ENCODE measurements at regions not wholly inside any gene's neighbourhood (a gene's known extent, or its start where the extent isn't known, plus 50 kb on each side); places are given as distances from the start of the nearest gene placed in this dataset.

- H3K4me3 Mint-ChIP-seq (ENCODE audit: unreplicated experiment) = no peak overlapping the region
- no peaks in the 10 kb centered on the region for H3K36me3 Mint-ChIP-seq (ENCODE audit: low read depth, unreplicated experiment)
- no peaks in the 10 kb centered on the region for H3K27me3 Mint-ChIP-seq (ENCODE audit: unreplicated experiment)
- no peaks in the 10 kb centered on the region for H3K9me3 Mint-ChIP-seq (ENCODE audit: unreplicated experiment)
- DNase-seq (ENCODE audit: low spot score) = no peak
- no peak overlapping the region for H3K27ac Mint-ChIP-seq (ENCODE audit: unreplicated experiment)
- TF ChIP-seq, protein P1, sequence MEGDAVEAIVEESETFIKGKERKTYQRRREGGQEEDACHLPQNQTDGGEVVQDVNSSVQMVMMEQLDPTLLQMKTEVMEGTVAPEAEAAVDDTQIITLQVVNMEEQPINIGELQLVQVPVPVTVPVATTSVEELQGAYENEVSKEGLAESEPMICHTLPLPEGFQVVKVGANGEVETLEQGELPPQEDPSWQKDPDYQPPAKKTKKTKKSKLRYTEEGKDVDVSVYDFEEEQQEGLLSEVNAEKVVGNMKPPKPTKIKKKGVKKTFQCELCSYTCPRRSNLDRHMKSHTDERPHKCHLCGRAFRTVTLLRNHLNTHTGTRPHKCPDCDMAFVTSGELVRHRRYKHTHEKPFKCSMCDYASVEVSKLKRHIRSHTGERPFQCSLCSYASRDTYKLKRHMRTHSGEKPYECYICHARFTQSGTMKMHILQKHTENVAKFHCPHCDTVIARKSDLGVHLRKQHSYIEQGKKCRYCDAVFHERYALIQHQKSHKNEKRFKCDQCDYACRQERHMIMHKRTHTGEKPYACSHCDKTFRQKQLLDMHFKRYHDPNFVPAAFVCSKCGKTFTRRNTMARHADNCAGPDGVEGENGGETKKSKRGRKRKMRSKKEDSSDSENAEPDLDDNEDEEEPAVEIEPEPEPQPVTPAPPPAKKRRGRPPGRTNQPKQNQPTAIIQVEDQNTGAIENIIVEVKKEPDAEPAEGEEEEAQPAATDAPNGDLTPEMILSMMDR (IDR thresholded peaks at IDR 0.05; ENCODE audit: unreplicated experiment) = no peak
- H3K4me1 Mint-ChIP-seq (ENCODE audit: unreplicated experiment) = no peaks in the 10 kb centered on the region
Observed at GRCh38 chr7:35581605-35582210, 113.2 kb downstream of the HERPUD2 start.

DNA sequence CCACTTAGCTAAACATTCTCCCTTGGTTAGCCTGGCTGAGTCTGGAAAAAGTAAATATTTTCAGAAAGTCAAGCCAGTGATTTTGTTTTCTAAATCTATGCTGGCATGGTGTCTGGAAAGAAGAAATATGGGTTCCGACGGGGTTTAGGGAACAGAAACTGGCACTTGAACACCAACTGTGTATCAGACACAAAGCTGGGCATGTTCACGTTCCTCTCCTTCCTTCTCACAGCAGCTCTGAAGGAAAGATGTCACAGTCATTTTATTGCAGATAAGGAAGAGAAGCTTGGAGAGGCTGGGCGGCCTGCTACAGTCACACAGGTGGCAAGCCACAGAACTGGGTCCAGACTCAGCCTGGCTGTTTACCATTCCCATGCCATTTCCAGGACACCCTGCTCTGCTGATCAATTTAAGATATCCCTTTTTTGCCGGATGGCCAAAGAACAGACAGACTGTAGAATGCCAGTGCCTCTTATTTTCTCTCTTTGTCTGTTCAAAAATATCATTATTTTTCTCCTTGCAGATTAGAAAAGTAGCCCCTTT, 118.8 kb downstream of the HERPUD2 start:
- DNase-seq (ENCODE audit: low spot score) = no peak
- no peak overlapping the region for H3K27ac Mint-ChIP-seq (ENCODE audit: unreplicated experiment)
- peaks cover 6% of the 10 kb centered on the region for H3K4me1 Mint-ChIP-seq (ENCODE audit: unreplicated experiment)
- no peaks in the 10 kb centered on the region for H3K36me3 Mint-ChIP-seq (ENCODE audit: low read depth, unreplicated experiment)
- no peaks in the 10 kb centered on the region for H3K9me3 Mint-ChIP-seq (ENCODE audit: unreplicated experiment)
- TF ChIP-seq, protein P1 (IDR thresholded peaks at IDR 0.05; ENCODE audit: unreplicated experiment) = no peak
- H3K27me3 Mint-ChIP-seq (ENCODE audit: unreplicated experiment) = no peaks in the 10 kb centered on the region
- H3K4me3 Mint-ChIP-seq (ENCODE audit: unreplicated experiment) = no peak overlapping the region

GRCh38 chr7:35571611-35572240, 123.2 kb downstream of the HERPUD2 start:
- no peaks in the 10 kb centered on the region for H3K27me3 Mint-ChIP-seq (ENCODE audit: unreplicated experiment)
- no peaks in the 10 kb centered on the region for H3K9me3 Mint-ChIP-seq (ENCODE audit: unreplicated experiment)
- peaks cover 9% of the 10 kb centered on the region for H3K4me1 Mint-ChIP-seq (ENCODE audit: unreplicated experiment)
- no peak overlapping the region for H3K4me3 Mint-ChIP-seq (ENCODE audit: unreplicated experiment)
- DNase-seq (ENCODE audit: low spot score) = no peak
- no peaks in the 10 kb centered on the region for H3K36me3 Mint-ChIP-seq (ENCODE audit: low read depth, unreplicated experiment)
- H3K27ac Mint-ChIP-seq (ENCODE audit: unreplicated experiment) = no peak overlapping the region
- TF ChIP-seq, protein P1 (IDR thresholded peaks at IDR 0.05; ENCODE audit: unreplicated experiment) = no peak

GRCh38 chr7:35570937-35571336, 124.0 kb downstream of the HERPUD2 start:
- no peak overlapping the region for H3K4me3 Mint-ChIP-seq (ENCODE audit: unreplicated experiment)
- H3K27ac Mint-ChIP-seq (ENCODE audit: unreplicated experiment) = no peak overlapping the region

More at GRCh38 chr7:35570937-35571336, 124.0 kb downstream of the HERPUD2 start:
- TF ChIP-seq, protein P1 (IDR thresholded peaks at IDR 0.05; ENCODE audit: unreplicated experiment) = no peak
- H3K36me3 Mint-ChIP-seq (ENCODE audit: low read depth, unreplicated experiment) = no peaks in the 10 kb centered on the region
- H3K4me1 Mint-ChIP-seq (ENCODE audit: unreplicated experiment) = peaks cover 9% of the 10 kb centered on the region
- no peaks in the 10 kb centered on the region for H3K9me3 Mint-ChIP-seq (ENCODE audit: unreplicated experiment)
- DNase-seq (ENCODE audit: low spot score) = no peak
- no peaks in the 10 kb centered on the region for H3K27me3 Mint-ChIP-seq (ENCODE audit: unreplicated experiment)

Measured in endothelial cell (in vitro differentiated cells).